Hindlimb muscle (tissue), 1 donor: ENCODE measurements at regions not wholly inside any gene's neighbourhood (a gene's known extent, or its start where the extent isn't known, plus 50 kb on each side); places are given as distances from the start of the nearest gene placed in this dataset.
"Not testable (repeated sequence)": the region's sequence is repeated elsewhere in the genome, so short reads cannot be mapped to it uniquely, and the experiment has no call there.

Experiments used
- DNase-seq: peaks from one replicate; pipeline ENCODE4 v3.0.0-alpha.2; 2013

- DNase-seq: no peak
Observed at GRCh38 chr6:165002358-165002757, 307.0 kb downstream of the C6orf118 start.

DNA sequence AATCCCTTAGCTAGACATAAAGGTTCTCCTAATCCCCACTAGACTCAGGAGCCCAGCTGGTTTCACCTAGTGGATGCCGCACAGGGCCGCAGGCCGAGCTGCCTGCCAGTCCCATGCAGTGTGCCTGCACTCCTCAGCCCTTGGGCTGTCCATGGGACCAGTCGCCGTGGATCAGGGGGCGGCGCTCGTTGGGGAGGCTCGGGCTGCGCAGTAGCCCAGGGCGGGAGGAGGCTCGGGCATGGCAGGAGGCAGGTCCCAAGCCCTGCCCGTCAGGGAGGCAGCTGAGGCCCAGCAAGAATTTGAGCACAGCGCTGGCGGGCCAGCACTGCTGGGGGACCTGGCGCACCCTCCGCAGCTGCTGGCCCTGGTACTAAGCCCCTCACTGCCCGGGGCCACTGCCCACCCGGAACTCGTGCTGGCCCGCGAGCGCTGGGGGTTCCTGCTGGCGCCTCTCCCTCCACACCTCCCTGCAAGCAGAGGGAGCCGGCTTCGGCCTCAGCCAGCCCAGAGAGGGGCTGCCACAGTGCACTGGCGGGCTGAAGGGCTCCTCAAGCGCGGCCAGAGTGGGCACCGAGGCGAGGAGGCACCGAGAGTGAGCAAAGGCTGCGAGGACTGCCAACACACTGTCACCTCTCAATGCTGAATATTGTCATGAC lies 307.8 kb downstream of the C6orf118 start:
- DNase-seq: no peak

- no peak for DNase-seq
Observed at GRCh38 chr6:164998297-164998696, 311.1 kb downstream of the C6orf118 start.

DNA sequence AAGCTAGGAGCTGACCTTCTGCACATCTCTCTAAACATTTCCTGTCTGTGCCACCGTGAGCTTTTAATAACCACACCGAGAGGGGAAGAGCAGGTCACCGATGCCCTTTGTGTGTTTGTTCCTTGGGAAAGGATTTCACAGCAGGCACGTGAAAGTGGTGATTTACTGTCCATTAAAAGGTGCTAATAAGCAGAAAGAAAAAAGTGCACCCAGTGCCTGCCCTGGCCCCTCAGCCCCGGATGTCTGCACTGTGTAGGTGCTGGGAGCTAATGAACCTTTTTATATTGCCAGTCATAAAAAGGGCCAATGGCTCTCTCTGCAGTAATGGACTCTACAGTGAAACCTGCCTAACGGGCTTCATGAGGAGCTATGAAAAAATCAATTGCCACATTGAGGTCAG lies 312.6 kb downstream of the C6orf118 start:
- no peak for DNase-seq

DNA sequence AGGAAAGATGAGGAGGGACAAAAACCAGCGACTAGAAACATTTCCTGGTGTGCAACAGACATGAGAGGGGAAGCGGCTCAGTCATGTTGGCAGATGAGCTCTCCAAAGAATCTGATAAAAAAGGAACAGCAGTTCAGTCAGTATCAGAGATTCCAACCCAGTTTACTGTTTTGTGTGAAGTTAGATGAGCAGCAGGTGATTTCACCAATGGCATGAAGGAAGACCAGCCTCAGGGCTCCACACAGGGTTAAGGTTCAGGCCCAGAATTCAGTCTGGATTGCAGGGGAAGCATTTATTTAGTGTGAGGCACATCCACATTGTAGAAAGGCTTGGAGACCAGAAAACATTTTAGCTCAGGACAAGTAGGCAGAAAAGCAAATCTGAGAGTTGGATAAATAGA lies 317.8 kb downstream of the C6orf118 start:
- DNase-seq: no peak

GRCh38 chr6:164990901-164991300 lies 318.5 kb downstream of the C6orf118 start:
- no peak for DNase-seq

DNA sequence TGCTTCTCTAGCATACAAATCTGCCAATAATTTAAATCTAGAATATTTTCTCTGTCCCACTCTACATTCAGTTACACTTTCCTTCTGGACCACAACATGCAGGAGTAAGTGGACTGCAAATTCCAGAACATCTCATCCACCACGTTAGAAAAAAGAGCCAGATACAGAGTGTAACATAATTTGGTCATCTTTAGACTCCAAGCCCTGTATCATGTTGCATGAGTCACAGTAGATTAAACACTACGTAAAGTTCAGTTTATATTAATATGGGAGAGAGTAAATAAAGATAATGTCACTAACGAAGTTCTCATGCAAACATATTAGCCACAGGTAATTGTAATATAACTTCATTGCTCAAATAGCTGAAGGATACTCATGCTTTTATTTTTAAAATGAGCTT lies 327.0 kb downstream of the C6orf118 start:
- no peak for DNase-seq

DNA sequence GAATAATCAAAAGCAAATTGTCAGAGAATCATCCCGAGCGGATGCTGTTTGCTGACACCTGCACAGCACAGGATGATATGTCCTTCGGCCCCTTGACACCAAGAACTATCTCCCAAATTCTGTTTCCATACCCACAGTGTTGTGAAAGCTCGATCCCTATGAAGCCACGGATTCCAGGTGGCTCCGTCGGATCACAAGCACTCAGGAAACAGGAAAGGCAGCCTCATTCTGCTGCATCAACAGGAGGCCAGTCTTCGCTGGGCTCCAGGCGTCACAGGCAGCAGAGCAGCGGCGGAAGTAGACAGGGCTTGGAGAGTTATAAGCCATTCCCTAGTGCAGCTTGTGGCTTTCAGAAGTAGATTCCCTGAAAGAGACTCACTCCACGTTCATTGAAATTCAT lies 342.3 kb downstream of the C6orf118 start:
- DNase-seq: no peak

GRCh38 chr6:164962805-164963204 lies 346.6 kb downstream of the C6orf118 start:
- DNase-seq: no peak

- DNase-seq: peak; percentile 16
Observed at GRCh38 chr6:164947164-164947563, 362.2 kb downstream of the C6orf118 start.

GRCh38 chr6:164942271-164942670 lies 367.1 kb downstream of the C6orf118 start:
- no peak for DNase-seq

DNA sequence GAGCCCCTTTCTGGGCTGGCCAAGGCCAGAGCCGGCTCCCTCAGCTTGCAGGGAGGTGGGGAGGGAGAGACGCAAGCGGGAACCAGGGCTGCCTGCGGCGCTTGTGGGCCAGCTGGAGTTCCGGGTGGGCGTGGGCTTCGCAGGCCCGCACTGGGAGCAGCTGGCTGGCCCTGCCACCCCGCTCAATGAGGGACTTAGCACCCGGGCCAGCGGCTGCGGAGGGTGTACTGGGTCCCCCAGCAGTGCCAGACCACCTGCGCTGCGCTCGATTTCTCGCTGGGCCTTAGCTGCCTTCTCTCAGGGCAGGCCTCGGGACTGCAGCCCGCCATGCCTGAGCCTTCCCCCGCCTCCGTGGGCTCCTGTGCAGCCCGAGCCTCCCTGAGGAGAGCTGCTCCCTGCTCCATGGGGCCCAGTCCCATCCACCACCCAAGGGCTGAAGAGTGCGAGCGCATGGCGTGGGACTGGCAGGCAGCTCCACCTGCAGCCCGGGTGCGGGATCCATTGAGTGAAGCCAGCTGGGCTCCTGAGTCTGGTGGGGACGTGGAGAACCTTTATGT lies 376.1 kb downstream of the C6orf118 start:
- not testable (repeated sequence) for DNase-seq

GRCh38 chr6:164929408-164929977 lies 379.9 kb downstream of the C6orf118 start:
- DNase-seq: no peak

GRCh38 chr6:164928728-164929407 lies 380.5 kb downstream of the C6orf118 start:
- DNase-seq: no peak

GRCh38 chr6:164928057-164928727 lies 381.2 kb downstream of the C6orf118 start:
- no peak for DNase-seq

DNA sequence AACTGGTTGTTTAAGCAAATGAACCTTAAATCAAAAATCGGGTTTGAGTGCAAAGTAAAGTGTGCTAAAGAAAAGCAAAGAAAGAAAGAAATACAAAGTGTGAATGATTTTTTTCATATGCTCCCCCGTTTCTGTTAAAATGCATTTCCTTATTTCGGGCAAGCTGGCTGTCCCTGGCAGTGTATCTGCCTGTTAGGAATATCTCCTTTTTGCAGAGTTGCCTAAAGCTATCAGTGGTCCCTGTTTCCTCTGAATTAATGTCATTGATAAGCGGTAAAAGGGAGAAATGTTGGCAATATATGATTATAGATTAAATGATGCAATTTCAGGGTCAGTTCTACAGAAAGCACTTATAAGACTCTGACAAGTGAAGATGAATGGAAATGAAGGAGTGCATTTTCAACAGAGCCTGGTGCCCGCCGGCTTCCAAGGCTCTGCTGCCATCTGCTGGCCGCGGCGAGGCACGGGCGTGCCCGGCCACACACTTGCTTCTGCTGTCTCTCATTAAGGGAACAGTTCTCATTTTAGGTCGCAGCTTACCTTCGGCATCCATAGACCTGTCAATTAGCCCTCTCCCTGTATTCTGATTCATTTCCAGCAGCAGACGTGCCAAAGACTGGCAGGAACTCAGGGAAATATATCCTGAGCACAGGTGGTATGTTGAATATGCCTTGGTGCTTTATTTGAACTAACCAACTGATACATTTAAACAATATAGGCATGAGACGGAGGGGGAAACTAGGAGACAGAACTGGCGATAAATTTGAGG lies 381.9 kb downstream of the C6orf118 start:
- DNase-seq: peak; percentile 82

DNA sequence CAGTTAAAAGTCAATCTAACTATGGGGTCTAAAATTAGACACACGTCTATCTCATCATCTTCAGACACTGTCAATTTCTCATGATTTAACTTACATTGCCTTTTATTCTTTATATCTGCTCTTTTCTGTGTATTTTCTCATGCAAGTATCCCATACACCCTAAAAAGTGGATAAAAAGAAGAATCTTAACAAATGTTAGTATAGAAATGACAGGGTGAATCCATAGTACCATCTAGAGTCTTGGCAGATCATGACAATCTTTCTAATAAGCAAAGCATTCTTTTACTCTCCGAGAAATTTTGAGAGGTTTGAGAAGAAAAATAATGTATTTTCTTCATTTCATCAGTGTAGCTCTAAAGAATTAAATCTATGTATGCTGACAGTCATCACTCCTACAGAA lies 382.7 kb downstream of the C6orf118 start:
- DNase-seq: no peak

DNA sequence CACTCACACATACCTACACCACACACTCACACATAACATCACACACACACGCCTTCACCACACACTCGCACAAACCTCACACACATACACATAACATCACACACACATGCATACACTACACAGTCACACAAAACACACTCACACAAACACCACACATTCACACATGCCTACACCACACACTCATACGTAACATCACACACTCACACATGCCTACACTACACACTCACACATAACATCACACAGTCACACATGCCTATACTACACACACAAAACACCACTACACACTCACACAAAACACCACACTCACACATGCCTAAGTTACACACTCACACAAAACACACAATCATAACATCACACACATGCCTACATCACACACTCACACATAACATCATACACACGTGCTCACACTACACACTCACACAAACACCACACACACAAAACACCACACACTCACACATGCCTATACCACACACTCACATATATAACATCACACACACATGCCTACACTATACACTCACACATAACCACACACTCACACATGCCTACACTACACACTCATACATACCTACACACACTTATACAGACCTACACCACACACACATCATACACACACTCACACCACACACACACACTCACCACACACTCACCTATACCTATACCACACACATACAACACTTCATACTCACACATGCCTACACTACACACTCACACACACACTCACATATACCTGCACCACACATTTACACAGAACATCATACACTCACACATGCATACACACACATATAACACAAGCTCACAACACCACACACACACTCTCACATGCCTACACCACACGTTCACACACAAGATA lies 383.5 kb downstream of the C6orf118 start:
- no peak for DNase-seq

DNA sequence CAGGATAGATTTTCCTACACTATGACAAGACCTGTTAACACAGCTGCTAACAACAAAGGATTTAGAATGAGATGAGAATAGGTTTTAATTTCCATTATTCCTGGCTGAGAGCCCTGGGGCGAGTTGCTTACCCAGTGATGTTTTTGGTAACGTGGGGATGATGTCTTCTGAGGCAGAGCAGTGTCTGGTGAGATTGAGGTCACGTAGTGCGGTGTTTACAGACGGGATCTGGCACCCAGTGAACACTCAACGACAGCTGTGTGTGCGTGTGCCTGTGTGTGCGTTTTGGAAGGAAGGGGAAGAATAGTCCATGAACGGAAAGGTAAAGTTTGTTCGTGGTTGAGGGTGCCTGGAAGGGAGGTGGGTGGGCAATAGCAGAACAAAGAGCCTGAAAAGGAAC lies 384.7 kb downstream of the C6orf118 start:
- no peak for DNase-seq

DNA sequence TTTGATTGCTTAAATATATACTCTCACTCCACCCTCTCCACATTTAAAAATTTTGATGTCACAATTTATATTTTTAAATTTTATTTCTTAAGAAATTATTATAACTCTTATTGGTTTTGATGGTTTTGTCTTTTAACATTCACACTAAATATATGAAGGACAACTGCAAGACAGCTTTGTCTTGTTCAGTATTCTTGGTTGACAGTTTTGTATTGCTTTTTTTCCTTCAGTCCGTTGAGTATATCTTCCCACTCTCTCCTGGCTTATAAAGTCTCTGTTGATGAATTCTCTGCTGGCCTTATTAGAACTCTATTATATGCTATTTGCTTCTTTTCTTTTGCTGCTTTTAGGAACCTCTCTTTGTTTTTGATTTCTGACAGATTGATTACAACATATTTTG lies 392.2 kb downstream of the C6orf118 start:
- no peak for DNase-seq

DNA sequence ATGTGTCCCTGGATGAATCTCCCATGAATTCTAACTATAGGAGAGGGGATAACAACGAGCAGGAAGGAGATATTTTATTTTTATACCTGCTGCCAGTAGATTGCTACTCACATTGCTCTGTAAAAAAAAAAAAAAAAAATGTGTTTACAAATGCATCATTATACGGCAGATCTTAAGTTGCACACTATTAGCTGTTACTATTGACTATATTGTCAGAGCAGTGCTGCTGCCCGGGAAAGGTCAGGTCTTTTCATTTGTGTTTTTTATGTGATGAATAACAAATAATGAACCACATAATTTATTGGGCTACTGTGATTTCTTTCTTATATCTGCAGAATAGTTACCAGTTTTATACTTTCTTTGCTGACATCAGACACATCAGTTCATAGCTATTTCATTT lies 393.3 kb downstream of the C6orf118 start:
- no peak for DNase-seq
